Esophagus mucosa (tissue), 1 donor: ENCODE measurements at regions not wholly inside any gene's neighbourhood (a gene's known extent, or its start where the extent isn't known, plus 50 kb on each side); places are given as distances from the start of the nearest gene placed in this dataset.
"Not testable (repeated sequence)": the region's sequence is repeated elsewhere in the genome, so short reads cannot be mapped to it uniquely, and the experiment has no call there.

Experiments used
- ATAC-seq: fragments of 200-7000 bp; cut with Tn5 transposase; one replicate; pipeline ENCODE4 v1.9.1; 2020
- donor health status: DM: yes; HTN: yes; CAD: no.

- ATAC-seq = no peak
Observed at GRCh38 chr1:104329278-104329677, 579.6 kb downstream of the AMY1C start.

- ATAC-seq = no peak
Observed at GRCh38 chr1:104331763-104332162, 582.1 kb downstream of the AMY1C start.

- not testable (repeated sequence) for ATAC-seq
Observed at GRCh38 chr1:104337927-104338326, 588.2 kb downstream of the AMY1C start.

- ATAC-seq = no peak
Observed at GRCh38 chr1:104341944-104342343, 592.2 kb downstream of the AMY1C start.

GRCh38 chr1:104348277-104348676 lies 598.6 kb downstream of the AMY1C start:
- ATAC-seq = no peak

GRCh38 chr1:104353580-104353979 lies 603.9 kb downstream of the AMY1C start:
- ATAC-seq = no peak

GRCh38 chr1:104358086-104358485 lies 608.4 kb downstream of the AMY1C start:
- no peak for ATAC-seq

GRCh38 chr1:104358621-104359020 lies 608.9 kb downstream of the AMY1C start:
- no peak for ATAC-seq

- ATAC-seq = no peak
Observed at GRCh38 chr1:104378414-104378813, 628.7 kb downstream of the AMY1C start.

- no peak for ATAC-seq
Observed at GRCh38 chr1:104380003-104380402, 630.3 kb downstream of the AMY1C start.

- no peak for ATAC-seq
Observed at GRCh38 chr1:104387716-104388508, 638.2 kb downstream of the AMY1C start.

GRCh38 chr1:104392552-104392951 lies 642.9 kb downstream of the AMY1C start:
- no peak for ATAC-seq

- ATAC-seq = no peak
Observed at GRCh38 chr1:104402178-104402577, 652.5 kb downstream of the AMY1C start.

GRCh38 chr1:104403883-104404282 lies 654.2 kb downstream of the AMY1C start:
- no peak for ATAC-seq

- ATAC-seq = no peak
Observed at GRCh38 chr1:104406728-104407127, 657.0 kb downstream of the AMY1C start.

- ATAC-seq = no peak
Observed at GRCh38 chr1:104408268-104408667, 658.6 kb downstream of the AMY1C start.

GRCh38 chr1:104435255-104435654 lies 685.6 kb downstream of the AMY1C start:
- ATAC-seq = no peak

GRCh38 chr1:104440011-104440410 lies 690.3 kb downstream of the AMY1C start:
- ATAC-seq = no peak

GRCh38 chr1:104456724-104457123 lies 707.0 kb downstream of the AMY1C start:
- ATAC-seq = no peak

- no peak for ATAC-seq
Observed at GRCh38 chr1:104459886-104460285, 710.2 kb downstream of the AMY1C start.

GRCh38 chr1:104460880-104461279 lies 711.2 kb downstream of the AMY1C start:
- no peak for ATAC-seq

GRCh38 chr1:104463126-104463697 lies 713.5 kb downstream of the AMY1C start:
- no peak for ATAC-seq

- no peak for ATAC-seq
Observed at GRCh38 chr1:104466068-104466467, 716.4 kb downstream of the AMY1C start.

- ATAC-seq = no peak
Observed at GRCh38 chr1:104467590-104467989, 717.9 kb downstream of the AMY1C start.

GRCh38 chr1:104468282-104468681 lies 718.6 kb downstream of the AMY1C start:
- ATAC-seq = no peak
